ENCODE measurements at regions not wholly inside any gene's neighbourhood (a gene's known extent, or its start where the extent isn't known, plus 50 kb on each side); places are given as distances from the start of the nearest gene placed in this dataset.
"Not testable (repeated sequence)": the region's sequence is repeated elsewhere in the genome, so short reads cannot be mapped to it uniquely, and the experiment has no call there.

DNA sequence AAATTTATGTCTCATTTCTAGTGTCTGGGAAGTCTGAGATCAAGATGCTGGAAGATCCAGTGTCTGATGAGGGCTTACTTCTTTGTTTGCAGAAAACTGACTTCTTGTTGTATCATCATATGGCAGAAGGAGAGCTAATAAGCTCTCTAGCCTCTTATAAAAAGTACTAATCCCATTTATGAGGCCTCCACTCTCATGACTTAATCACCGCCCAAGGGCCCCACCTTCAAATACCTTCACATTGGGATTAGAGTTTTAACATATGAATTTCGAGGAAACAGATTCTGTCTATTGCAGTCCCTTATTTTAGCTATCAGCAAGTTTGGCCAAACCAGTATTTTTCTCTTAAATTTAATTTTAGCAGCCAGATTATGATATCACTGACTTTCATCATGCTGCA is 150.2 kb upstream of the TMPRSS15 start:
- no peak for DNase-seq

- DNase-seq: not testable (repeated sequence)
Observed at GRCh38 chr21:18567770-18568169, 164.2 kb upstream of the TMPRSS15 start.

- DNase-seq: peak in 1 of 3 experiments; percentile 35
Observed at GRCh38 chr21:18588001-18588662, 184.5 kb upstream of the TMPRSS15 start.

DNA sequence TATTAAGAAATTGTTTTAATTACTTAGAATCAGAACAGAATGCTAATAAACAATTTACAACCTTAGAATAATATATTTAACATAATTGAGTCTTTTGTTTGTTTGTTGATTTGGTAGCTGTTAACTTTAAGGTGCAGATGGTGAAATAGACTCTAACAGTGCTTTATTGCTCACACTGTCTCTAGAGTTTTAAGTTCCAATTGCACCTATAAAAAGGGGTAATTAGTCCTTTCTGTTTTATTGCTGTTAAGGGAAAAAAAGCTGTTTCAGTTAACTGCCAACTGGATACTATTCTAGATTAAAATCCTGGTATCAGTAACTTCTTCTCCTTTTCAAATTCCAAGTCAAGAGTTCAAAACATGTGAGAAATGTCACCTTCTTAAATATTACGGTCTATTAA is 197.6 kb upstream of the TMPRSS15 start:
- DNase-seq: no peak

DNA sequence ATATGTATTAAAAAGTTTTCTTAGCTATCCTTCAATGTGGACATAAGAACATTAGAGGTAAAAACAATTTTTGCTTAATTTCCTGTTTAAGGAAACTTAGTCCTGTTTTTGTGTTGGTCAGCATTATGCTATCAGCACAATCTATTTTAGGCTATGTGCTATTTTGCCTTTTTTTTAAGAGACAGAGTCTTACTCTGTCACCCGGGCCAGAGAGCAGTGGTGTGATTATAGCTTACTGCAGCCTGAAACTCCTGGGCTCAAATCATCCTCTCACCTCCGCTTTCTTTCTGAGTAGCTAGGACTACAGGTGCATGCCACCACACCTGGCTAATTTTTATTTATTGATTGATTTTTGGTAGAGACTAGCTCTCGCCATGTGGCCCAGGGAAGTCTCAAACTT is 199.1 kb upstream of the TMPRSS15 start:
- no peak for DNase-seq

- DNase-seq: peak in 2 of 3 experiments; percentile 80 to 97
Observed at GRCh38 chr21:18603261-18603660, 199.7 kb upstream of the TMPRSS15 start.

DNA sequence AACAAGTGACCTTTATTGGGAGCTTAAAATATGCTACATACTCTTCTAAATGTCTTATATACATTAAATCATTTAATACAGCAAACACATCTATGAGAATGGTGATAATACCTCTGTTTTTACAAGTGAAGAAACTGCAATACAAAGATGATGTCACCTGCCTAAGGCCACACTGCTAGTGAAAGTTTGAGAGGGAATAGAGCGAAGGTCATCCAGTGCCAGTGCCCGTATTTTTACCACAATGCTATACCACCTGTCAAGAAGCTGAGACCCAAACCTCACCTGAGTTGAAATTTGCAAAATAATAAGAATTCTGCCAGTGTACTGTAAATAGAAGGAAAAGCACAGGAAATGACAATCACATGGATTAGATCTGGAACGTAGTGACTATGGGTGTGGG is 200.4 kb upstream of the TMPRSS15 start:
- peak in 2 of 3 experiments; percentile 33 to 71 for DNase-seq

DNA sequence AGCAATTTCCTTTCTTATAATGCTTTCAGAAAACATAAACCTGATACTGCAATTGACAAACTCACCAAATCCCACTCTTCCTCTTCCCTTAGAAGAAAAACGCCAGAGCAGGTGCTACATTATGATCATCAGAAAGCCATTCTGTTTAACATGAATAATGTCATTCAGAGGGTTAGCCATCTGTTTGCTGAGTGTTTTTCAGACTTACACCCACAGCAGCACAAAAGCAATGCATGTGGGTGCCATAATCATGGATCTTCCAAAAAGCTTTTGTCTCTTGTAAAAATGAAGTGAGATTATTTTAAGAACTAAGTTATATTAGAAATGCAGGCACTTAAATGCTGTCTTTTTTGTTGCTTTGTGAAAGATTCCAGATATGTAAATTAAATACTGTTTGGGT is 204.6 kb upstream of the TMPRSS15 start:
- peak in 2 of 3 experiments; percentile 54 to 92 for DNase-seq

DNA sequence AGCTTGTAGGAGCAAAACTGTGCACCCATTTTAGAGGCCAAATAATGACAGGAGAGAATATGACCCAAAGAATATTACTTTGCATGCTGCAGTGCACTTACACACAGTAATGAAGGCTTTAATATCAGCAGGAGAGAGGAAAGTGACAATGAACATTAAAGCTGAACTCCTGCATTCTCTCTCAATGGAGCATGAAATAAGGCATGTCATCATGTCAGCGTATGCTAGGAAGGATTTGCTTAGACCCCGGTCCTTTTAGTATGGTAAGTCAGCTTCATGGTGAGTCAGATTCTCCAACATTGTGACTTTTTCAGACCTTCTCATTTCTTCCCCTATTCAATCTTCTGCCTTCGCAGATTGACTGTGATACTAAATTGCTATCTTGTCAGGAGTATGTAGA is 210.7 kb upstream of the TMPRSS15 start:
- peak in 1 of 3 experiments; percentile 41 for DNase-seq

GRCh38 chr21:18617291-18617690 is 213.7 kb upstream of the TMPRSS15 start:
- no peak for DNase-seq

DNA sequence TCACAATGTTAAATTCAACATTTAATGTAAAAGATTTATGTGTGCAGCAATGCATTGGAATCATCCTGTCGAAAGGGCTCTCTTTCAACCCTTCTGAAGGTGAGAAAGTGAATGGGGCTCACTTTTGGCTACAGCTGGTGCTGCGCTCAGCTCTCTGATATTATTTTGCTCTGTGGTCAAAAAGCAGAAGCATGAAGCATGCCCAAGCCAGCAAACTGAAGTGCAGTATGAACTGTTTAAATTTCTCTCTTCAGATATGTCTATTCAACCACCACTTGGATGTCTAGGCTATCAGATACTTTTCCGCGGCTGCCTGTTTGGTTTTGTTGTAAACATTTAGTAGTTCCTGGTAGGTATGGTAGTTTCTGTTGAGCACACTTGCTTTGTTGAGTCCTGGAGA is 216.9 kb upstream of the TMPRSS15 start:
- no peak for DNase-seq

DNA sequence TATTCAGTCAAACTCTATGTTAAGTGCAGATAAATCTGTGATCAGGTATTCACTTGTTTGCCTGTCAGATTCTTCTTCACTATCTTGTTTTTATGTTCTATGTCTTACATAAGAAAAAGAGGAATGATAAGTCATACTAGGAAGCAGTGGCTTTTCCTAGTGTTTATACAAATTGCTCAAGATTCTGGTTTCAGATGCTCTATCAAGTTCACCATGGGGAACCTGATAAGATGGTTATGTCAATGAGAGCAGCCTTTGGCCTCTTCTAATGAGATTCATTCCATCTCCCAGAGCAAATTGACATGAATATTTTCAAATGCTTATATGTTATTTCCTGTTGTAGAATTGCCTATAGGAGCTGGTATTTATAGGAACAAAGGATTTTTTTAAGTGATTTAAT is 218.8 kb upstream of the TMPRSS15 start:
- DNase-seq: no peak

DNA sequence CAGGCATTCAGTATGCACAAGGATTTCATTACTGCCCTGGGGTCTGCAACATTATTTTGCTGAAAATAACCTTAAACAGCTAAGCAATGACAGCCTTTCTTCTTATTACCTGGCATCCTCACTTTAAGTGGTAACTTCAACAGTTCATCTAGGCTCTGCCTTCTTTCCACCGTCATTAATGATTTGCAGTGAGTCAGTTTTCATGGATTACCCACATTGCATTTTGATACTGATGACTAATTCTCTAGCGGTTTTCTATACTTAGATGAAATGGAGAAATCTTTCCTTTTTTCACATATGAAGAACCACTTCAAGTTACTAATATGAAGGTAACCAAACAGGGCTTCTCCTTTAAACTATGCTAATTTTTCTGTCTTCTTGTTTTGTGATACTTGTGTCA is 226.9 kb upstream of the TMPRSS15 start:
- DNase-seq: no peak

DNA sequence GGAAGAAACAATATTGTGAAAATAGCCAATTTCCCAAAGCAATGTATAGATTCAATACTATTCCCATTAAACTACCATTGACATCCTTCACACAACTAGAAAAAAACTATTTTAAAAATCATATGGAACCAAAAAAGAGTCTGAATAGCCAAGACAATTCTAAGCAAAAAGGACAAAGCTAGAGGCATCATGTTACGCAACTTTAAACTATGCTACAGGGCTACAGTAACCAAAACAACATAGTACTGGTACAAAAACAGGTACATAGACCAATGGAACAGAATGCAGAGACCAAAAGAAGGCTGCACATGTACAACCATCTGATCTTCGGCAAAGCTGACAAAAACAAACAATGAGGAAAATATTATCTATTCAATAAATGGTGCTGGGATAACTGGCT is 233.3 kb upstream of the TMPRSS15 start:
- no peak for DNase-seq

DNA sequence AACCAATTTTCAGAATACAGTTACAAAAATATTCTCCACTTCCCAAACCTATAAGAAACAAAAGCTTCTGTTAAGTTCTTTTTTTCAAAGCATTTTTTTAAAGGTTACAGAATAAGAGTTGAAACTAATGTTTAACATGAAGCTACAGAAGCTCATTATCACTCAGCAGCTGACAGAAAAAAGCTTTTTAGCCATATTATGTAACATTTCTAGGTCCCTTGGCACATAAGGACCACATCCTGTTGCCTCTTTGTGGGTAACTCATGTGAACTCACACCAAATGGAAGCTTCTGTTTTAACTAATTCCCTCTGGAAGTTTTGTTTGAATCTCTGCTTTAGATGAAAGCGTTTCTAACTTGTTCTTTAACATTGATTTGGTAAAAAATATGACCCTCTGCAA is 242.5 kb upstream of the TMPRSS15 start:
- DNase-seq: no peak

DNA sequence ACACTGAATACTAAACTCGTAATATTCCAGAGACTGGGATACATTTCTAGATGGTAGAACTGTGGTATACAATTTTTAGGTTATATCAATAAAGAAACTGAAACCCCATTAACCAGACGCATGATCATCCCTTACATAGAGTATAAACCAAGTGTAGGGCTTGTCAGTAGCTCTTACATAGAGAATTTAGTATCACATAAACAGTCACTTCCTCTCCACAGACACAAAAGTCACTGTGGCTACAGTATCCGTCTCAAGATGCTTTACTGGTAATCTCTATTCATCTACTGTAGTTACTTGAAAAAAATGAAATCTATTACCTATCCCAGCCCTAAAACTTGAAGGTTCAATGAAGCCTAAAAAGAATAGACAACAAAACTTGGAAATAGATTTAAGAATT is 252.3 kb upstream of the TMPRSS15 start:
- no peak for DNase-seq

- DNase-seq: no peak
Observed at GRCh38 chr21:18661842-18662241, 258.3 kb upstream of the TMPRSS15 start.

DNA sequence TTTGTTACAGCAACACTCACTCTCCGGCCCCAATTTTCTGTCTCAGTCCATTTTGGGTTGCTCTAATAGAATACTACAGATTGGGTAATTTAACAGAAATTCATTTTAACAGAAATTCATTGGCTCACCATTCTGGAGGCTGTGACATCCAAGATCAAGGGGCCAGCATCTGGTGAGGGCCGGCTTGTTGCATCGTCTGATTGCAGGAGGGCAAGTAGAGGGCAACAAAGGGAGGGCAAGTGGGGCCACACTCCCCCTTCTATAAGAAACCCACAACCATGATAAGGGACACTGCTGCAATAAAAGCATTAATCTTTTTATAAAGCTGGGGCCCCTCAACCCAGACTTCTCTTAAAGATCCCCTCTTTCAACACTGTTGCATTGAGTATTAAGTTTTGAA is 260.1 kb upstream of the TMPRSS15 start:
- no peak for DNase-seq

- DNase-seq: no peak
Observed at GRCh38 chr21:18666725-18667124, 263.1 kb upstream of the TMPRSS15 start.

DNA sequence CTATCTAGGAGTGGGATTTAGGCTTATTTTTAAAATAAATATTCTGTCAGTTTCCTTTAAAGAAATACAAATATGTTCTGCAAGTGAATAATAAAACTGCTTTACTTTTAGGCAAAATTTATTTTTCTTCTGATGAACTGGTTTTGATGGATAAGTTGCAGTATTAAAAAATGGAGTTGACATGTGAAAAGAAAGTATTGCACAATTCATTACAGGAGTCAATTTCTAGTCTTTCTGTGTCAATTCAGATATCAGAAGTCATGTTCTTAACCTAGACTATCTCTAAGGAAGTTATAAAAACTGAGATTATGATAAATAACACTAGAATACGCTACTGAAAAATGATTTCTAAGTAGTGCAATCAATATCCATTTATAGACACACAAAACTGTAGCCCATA is 270.2 kb upstream of the TMPRSS15 start:
- no peak for DNase-seq

DNA sequence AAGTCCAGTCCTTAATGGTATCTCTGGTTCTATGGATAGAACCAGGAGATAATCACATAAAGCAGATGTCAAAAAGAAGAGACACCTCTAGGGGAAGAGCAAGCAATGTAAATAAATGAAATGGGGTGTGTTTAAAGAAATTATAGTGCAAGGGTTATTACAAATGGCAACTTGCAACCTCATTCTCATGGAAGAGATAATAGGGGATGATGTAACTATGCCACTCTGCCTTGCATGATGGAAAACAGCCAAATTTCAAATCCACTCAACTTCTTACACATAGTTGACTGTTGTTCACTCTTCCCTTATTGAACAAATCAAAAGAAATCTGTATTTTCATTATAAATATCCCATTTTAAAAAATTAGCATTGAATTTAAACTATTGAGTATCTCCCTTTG is 274.0 kb upstream of the TMPRSS15 start:
- peak in 1 of 3 experiments; percentile 26 for DNase-seq

GRCh38 chr21:18705971-18706370 is 302.4 kb upstream of the TMPRSS15 start:
- DNase-seq: no peak

DNA sequence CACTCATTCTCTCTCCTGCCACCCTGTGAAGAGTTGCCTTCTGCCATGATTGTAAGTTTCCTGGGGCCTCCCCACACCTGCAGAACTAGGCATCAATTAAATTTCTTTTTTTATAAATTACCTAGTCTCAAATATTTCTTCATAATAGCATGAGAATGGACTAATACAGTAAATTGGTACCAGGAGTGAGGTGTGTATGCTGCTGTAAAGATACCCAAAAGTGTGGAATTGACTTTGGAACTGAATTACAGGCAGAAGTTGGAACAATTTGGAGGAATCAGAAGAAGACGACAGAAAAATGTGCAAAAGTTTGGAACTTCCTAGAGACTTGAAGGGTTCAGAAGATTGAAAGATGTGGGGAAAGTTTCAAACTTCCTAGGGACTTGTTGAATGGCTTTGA is 308.1 kb upstream of the TMPRSS15 start:
- no peak for DNase-seq

DNA sequence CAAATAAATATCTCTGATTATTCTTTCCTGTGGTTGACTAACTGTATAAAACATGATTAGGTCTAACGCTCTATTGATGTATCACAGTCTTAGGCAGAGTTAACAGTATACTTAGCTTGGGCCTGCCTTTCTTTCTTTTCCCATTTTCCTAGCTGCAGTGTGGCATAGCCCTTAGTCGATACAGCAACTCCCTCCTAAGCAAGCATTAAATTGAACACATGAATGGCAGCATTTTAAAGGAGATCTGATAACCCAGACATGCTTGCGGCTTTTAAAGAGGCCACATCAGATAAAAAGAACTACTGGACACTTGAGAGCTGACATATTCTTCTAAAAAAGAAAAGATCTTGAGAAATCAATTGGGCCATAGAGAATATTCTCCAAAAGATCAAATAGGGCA is 312.0 kb upstream of the TMPRSS15 start:
- no peak for DNase-seq

DNA sequence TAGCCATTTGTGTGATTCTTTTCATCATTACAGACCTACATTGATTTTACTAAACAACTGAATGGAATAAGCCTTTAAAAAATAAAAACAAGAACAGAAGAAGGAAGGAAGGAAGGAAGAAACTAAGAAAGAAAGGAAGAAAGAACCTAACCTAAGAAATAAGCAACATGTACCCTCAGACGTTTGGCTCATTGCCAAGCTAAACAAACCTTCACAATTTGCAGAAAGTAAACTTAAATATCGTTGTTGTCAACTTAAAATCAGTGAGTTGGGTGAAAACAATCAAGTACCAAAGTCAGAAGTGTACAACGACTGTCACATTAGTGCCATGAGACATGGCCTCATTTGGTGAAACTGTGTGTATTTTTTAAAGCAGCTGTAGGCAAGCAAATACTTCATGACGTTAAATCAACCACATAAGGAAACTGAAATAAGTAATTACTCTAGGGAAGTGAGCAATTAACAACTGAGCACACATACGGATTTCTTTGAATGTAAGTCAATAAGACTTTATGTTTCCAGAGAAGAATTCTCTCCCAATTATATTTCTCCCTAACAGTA is 313.1 kb upstream of the TMPRSS15 start:
- peak in 2 of 3 experiments; percentile 40 to 78 for DNase-seq

Measured in NCI-H1417 (cell line).